GM12878 (cell line): ENCODE measurements at regions not wholly inside any gene's neighbourhood (a gene's known extent, or its start where the extent isn't known, plus 50 kb on each side); places are given as distances from the start of the nearest gene placed in this dataset.

ENCODE experiments used
- ATAC-seq: fragments of 200-7000 bp; cut with Tn5 transposase; 3 replicates; pipeline ENCODE4 v1.9.1; 2020; ENCODE audit warnings: mild to moderate bottlenecking, moderate library complexity
- BruUV-seq: library from RNA; stranded (reverse); fragments of 400-500 nt; replicated peaks from 2 replicates; lab custom pipeline; 2021; lab: Mats Ljungman, UMichigan
- CTCF ChIA-PET: fragments of 300-600 bp; sonication (Branson Sonifier 250); formaldehyde crosslinking; extraction: SDS; loops from one replicate; lab custom pipeline; 2021; ENCODE audit warnings: inconsistent platforms; lab: Yijun Ruan, JAX
- POLR2A ChIA-PET: fragments of 350-600 bp; formaldehyde crosslinking; extraction: SDS; loops from one replicate; lab custom pipeline; 2021; ENCODE audit warnings: inconsistent platforms; lab: Charles Lee
- RAD21 ChIA-PET: fragments of 300-600 bp; sonication (Branson Sonifier 250); formaldehyde crosslinking; loops from one replicate; lab custom pipeline; 2023; ENCODE audit warnings: antibody characterized with exemption; ENCODE audit not compliant: unreplicated experiment; lab: Charles Lee
- SMC1A ChIA-PET: fragments of 300-600 bp; sonication (Branson Sonifier 250); formaldehyde crosslinking; loops from one replicate; lab custom pipeline; 2023; ENCODE audit not compliant: unreplicated experiment, uncharacterized antibody; lab: Charles Lee
- DNase-seq: peaks from one replicate; pipeline ENCODE4 v3.0.0-alpha.2; 2011; ENCODE audit warnings: low read depth, low spot score
- FAIRE-seq: peaks from 3 replicates; lab custom pipeline; 2011; peaks lifted over from hg19 to GRCh38; lab: Jason Lieb, UNC
- H2AFZ ChIP-seq: 2 replicates; pipeline ENCODE4 v1.6.0; 2011; ENCODE audit warnings: low read depth, low read length, control low read depth; ENCODE audit not compliant: control insufficient read depth
- H3K27ac ChIP-seq: 2 replicates; pipeline ENCODE4 v1.5.1; 2011; ENCODE audit warnings: control low read depth; ENCODE audit not compliant: control insufficient read depth, insufficient read depth
- H3K27me3 ChIP-seq, 2 experiments: replicated peaks in 1 of 2; 2 replicates each; pipeline versions ENCODE4 v1.6.0 to v1.6.1; 2011; ENCODE audit warnings: low read length in 1 of 2; ENCODE audit not compliant: control insufficient read depth in 2 of 2, insufficient read depth in 2 of 2
- H3K36me3 ChIP-seq, 2 experiments: 2 replicates each; pipeline ENCODE4 v1.5.1; 2011; ENCODE audit warnings: low read length in 1 of 2; ENCODE audit not compliant: control insufficient read depth in 2 of 2, insufficient read depth in 2 of 2
- H3K4me1 ChIP-seq: 2 replicates; pipeline ENCODE4 v1.6.1; 2011; ENCODE audit warnings: mild to moderate bottlenecking, low read length, moderate library complexity, mixed read lengths; ENCODE audit not compliant: control insufficient read depth, insufficient read depth
- H3K4me2 ChIP-seq: 2 replicates; pipeline ENCODE4 v1.6.0; 2011; ENCODE audit warnings: control low read depth; ENCODE audit not compliant: control insufficient read depth, insufficient read depth
- H3K4me3 ChIP-seq: fragments of 200-600 bp; sonication (generic); 2 replicates; pipeline ENCODE4 v1.5.1; 2016
- H3K79me2 ChIP-seq: 2 replicates; pipeline ENCODE4 v1.6.0; 2011; ENCODE audit warnings: low read length; ENCODE audit not compliant: control insufficient read depth, insufficient read depth
- H3K9ac ChIP-seq: 2 replicates; pipeline ENCODE4 v1.8.0; 2011; ENCODE audit warnings: low read length, control low read depth, mixed read lengths; ENCODE audit not compliant: control insufficient read depth, insufficient read depth
- H3K9me3 ChIP-seq: replicated peaks from 3 replicates; pipeline ENCODE4 v1.5.1; 2011; ENCODE audit warnings: mild to moderate bottlenecking, low read length; ENCODE audit not compliant: control insufficient read depth, insufficient read depth
- H4K20me1 ChIP-seq: 2 replicates; pipeline ENCODE4 v1.6.0; 2011; ENCODE audit not compliant: control insufficient read depth, insufficient read depth
- ATF2 ChIP-seq: IDR thresholded peaks from 2 replicates; pipeline ENCODE4 v1.6.1; 2012; ENCODE audit warnings: low read length, inconsistent platforms
- ATF3 ChIP-seq: IDR thresholded peaks from 2 replicates; pipeline ENCODE4 v1.6.1; 2011; ENCODE audit warnings: low read depth, mild to moderate bottlenecking, low read length, moderate library complexity, borderline replicate concordance; ENCODE audit errors: extremely low read depth
- CEBPZ ChIP-seq: fragments of 150-350 bp; IDR thresholded peaks from 2 replicates; pipeline ENCODE4 v1.6.1; 2016; ENCODE audit warnings: low read depth, low read length
- CHD4 ChIP-seq: fragments of 200-600 bp; sonication (generic); IDR thresholded peaks from 2 replicates; pipeline ENCODE4 v1.6.1; 2016; ENCODE audit warnings: mild to moderate bottlenecking
- FOXK2 ChIP-seq: fragments of 450-650 bp; IDR thresholded peaks from 2 replicates; pipeline ENCODE4 v1.6.1; 2017; ENCODE audit warnings: mild to moderate bottlenecking, moderate library complexity
- GATAD2B ChIP-seq: fragments of 450-650 bp; conservative IDR thresholded peaks from 2 replicates; pipeline ENCODE4 v1.6.1; 2017; ENCODE audit warnings: low read depth, mild to moderate bottlenecking, moderate library complexity
- IKZF1 ChIP-seq: fragments of 450-650 bp; conservative IDR thresholded peaks from 2 replicates; pipeline ENCODE4 v1.6.1; 2017; ENCODE audit warnings: antibody characterized with exemption, mild to moderate bottlenecking
- MLLT1 ChIP-seq: fragments of 450-650 bp; IDR thresholded peaks from 2 replicates; pipeline ENCODE4 v1.6.1; 2016; ENCODE audit warnings: mild to moderate bottlenecking
- MTA2 ChIP-seq: fragments of 450-650 bp; IDR thresholded peaks from 2 replicates; pipeline ENCODE4 v1.6.1; 2016; ENCODE audit warnings: low read depth, mild to moderate bottlenecking, moderate library complexity
- MYC ChIP-seq: IDR thresholded peaks from 2 replicates; pipeline ENCODE4 v1.6.1; 2011; ENCODE audit warnings: mild to moderate bottlenecking, low read length, moderate library complexity, inconsistent platforms; ENCODE audit not compliant: insufficient read depth, insufficient replicate concordance, insufficient read length, severe bottlenecking
- PML ChIP-seq: IDR thresholded peaks from 2 replicates; pipeline ENCODE4 v1.6.1; 2012; ENCODE audit warnings: low read length, inconsistent platforms
- RB1 ChIP-seq: fragments of 450-650 bp; formaldehyde crosslinking; IDR thresholded peaks from 2 replicates; pipeline ENCODE4 v1.6.1; 2017; ENCODE audit warnings: mild to moderate bottlenecking, borderline replicate concordance
- SMAD5 ChIP-seq: IDR thresholded peaks from 2 replicates; pipeline ENCODE4 v1.6.1; 2016; ENCODE audit warnings: antibody characterized with exemption, low read depth
- SREBF2 ChIP-seq: IDR thresholded peaks from 2 replicates; pipeline ENCODE4 v1.6.1; 2012; ENCODE audit warnings: mild to moderate bottlenecking, low read length
- SUZ12 ChIP-seq: fragments of 200-600 bp; sonication (generic); IDR thresholded peaks from one replicate; pipeline ENCODE4 v1.6.1; 2018; ENCODE audit warnings: antibody characterized with exemption, mild to moderate bottlenecking; ENCODE audit not compliant: unreplicated experiment
- TAF1 ChIP-seq: IDR thresholded peaks from 2 replicates; pipeline ENCODE4 v1.6.1; 2011; ENCODE audit warnings: mild to moderate bottlenecking, low read depth, low read length, borderline replicate concordance
- TBL1XR1 ChIP-seq: IDR thresholded peaks from 2 replicates; pipeline ENCODE4 v1.6.1; 2012; ENCODE audit warnings: low read depth, low read length, improper control_type of control experiment
- in situ Hi-C: fragments of 300-500 bp; cut with MboI; formaldehyde crosslinking; loops from 9 replicates; pipeline ENCODE4 v1.14.3; 2018; ENCODE audit warnings: mixed read lengths
- intact Hi-C: fragments of 100-400 bp; cut with micrococcal nuclease; formaldehyde crosslinking; loops from one replicate; pipeline ENCODE4 v1.14.2; 2022; ENCODE audit not compliant: unreplicated experiment

GRCh38 chr5:57818397-57818796 lies 335.8 kb upstream of the ACTBL2 start:
- no peak overlapping the region for H3K4me3 ChIP-seq
- no peak for TF ChIP-seq MYC
- TF ChIP-seq CHD4: no peak
- TF ChIP-seq SUZ12: no peak
- no peak for TF ChIP-seq ATF2
- no peak for TF ChIP-seq TBL1XR1
- TF ChIP-seq SMAD5: no peak
- no peak for TF ChIP-seq MTA2
- no peak for TF ChIP-seq IKZF1
- no peak for TF ChIP-seq FOXK2
- no peak for TF ChIP-seq RB1
- no peak for TF ChIP-seq CEBPZ
- TF ChIP-seq TAF1: no peak
- TF ChIP-seq ATF3: no peak
- no peak for TF ChIP-seq GATAD2B
- no peak for TF ChIP-seq MLLT1
- TF ChIP-seq PML: no peak
- no peak for TF ChIP-seq SREBF2
- no peaks in the 10 kb centered on the region for H3K4me1 ChIP-seq
- no peak overlapping the region for H2AFZ ChIP-seq
- H3K36me3 ChIP-seq: no peaks in the 10 kb centered on the region
- no peak for ATAC-seq
- in situ Hi-C loops (no loop called here), intact Hi-C loops (no loop called here)
- BruUV-seq: no TSS peak
- H3K79me2 ChIP-seq: no peaks in the 10 kb centered on the region
- H3K9me3 ChIP-seq: no peaks in the 10 kb centered on the region
- no peak overlapping the region for H3K27ac ChIP-seq
- ChIA-PET RAD21 (no interaction called here), SMC1A (no interaction called here), CTCF (no interaction called here), POLR2A (no interaction called here)
- no peak overlapping the region for H3K4me2 ChIP-seq
- no peaks in the 10 kb centered on the region for H3K27me3 ChIP-seq
- H3K9ac ChIP-seq: no peak overlapping the region
- no peak for DNase-seq
- FAIRE-seq: no peak
- no peaks in the 10 kb centered on the region for H4K20me1 ChIP-seq
